ENCODE measurements at regions not wholly inside any gene's neighbourhood (a gene's known extent, or its start where the extent isn't known, plus 50 kb on each side); places are given as distances from the start of the nearest gene placed in this dataset.

- Histone ChIP-seq H3K36me3 (ENCODE audit: control insufficient read depth in 4 of 4, insufficient read depth in 3 of 4, low read depth in 1 of 4, low read length in 3 of 4) (peaks cover 0 to 3% (median 2%) of the 10 kb centered on the region in 4 donors), H3K4me1 (ENCODE audit: control insufficient read depth in 4 of 4, insufficient read depth in 4 of 4, low read length in 3 of 4) (no peaks in the 10 kb centered on the region)
Measured at GRCh38 chr11:70818351-70818750, 420.0 kb downstream of the CTTN start.

More at GRCh38 chr11:70818351-70818750, 420.0 kb downstream of the CTTN start:
- TF ChIP-seq TAF1 (conservative IDR thresholded peaks at IDR 0.05), result no peak
- no peak for TF ChIP-seq JUND (IDR thresholded peaks at IDR 0.05)
- no peak for TF ChIP-seq FOXA1 (IDR thresholded peaks at IDR 0.05)
- no peak for TF ChIP-seq GABPA (IDR thresholded peaks at IDR 0.05 in 1 of 2, conservative IDR thresholded peaks at IDR 0.05 in 1 of 2)
- no peak for TF ChIP-seq YY1 (IDR thresholded peaks at IDR 0.05)
- no peak for TF ChIP-seq EGR1 (IDR thresholded peaks at IDR 0.05; ENCODE audit: low read depth in 2 of 2)
- TF ChIP-seq FOXA2 (IDR thresholded peaks at IDR 0.05), result no peak
- no peak for TF ChIP-seq ATF3 (IDR thresholded peaks at IDR 0.05)
- TF ChIP-seq REST (IDR thresholded peaks at IDR 0.05), result no peak
- TF ChIP-seq ZBTB33 (IDR thresholded peaks at IDR 0.05), result no peak
- TF ChIP-seq HNF4G (IDR thresholded peaks at IDR 0.05), result no peak
- no peak for TF ChIP-seq NR2F2 (IDR thresholded peaks at IDR 0.05)
- no peak for TF ChIP-seq MAX (IDR thresholded peaks at IDR 0.05)
- no peak for TF ChIP-seq CTCF (IDR thresholded peaks at IDR 0.05; ENCODE audit: low read depth, low read length, missing input control)
- TF ChIP-seq RXRA (IDR thresholded peaks at IDR 0.05), result no peak
- no peak for TF ChIP-seq RAD21 (IDR thresholded peaks at IDR 0.05)
- no peak for TF ChIP-seq SP1 (IDR thresholded peaks at IDR 0.05)
- H3K27ac ChIP-seq (ENCODE audit: low read depth in 1 of 2, low read length in 2 of 2), result no peak overlapping the region
- WGBS, result 90% methylated on average over 9 of the region's 9 CpGs
- no peak for DNase-seq (ENCODE audit: low spot score)
- no peaks in the 10 kb centered on the region for H3K9me3 ChIP-seq (ENCODE audit: control insufficient read depth in 4 of 4, low read length in 3 of 4)
- H3K27me3 ChIP-seq (ENCODE audit: control insufficient read depth in 4 of 4, insufficient read depth in 4 of 4, low read length in 3 of 4), result no peaks in the 10 kb centered on the region
- no peak overlapping the region for H3K4me3 ChIP-seq (ENCODE audit: low read depth in 1 of 3, low read length in 3 of 3)
- no peak overlapping the region for H3K9ac ChIP-seq (ENCODE audit: low read depth in 1 of 2, low read length in 2 of 2)

Measured in liver (tissue), 8 donors.